ENCODE measurements at regions not wholly inside any gene's neighbourhood (a gene's known extent, or its start where the extent isn't known, plus 50 kb on each side); places are given as distances from the start of the nearest gene placed in this dataset.

GRCh38 chr1:57826535-57826934 is 402.7 kb upstream of the DAB1 start:
- Histone ChIP-seq H3K4me3 (no peak overlapping the region), H3K36me3 (no peaks in the 10 kb centered on the region), H3K27ac (no peak overlapping the region), H3K27me3 (no peaks in the 10 kb centered on the region), H3K9me3 (no peaks in the 10 kb centered on the region), H3K4me1 (no peaks in the 10 kb centered on the region)
- no peak for DNase-seq (ENCODE audit: low spot score)
- no peak for TF ChIP-seq CTCF (IDR thresholded peaks at IDR 0.05)

- no peaks in the 10 kb centered on the region for H3K9me3 ChIP-seq
- DNase-seq (ENCODE audit: low spot score) = no peak
- no peak overlapping the region for H3K27ac ChIP-seq
- H3K4me3 ChIP-seq = no peak overlapping the region
- H3K4me1 ChIP-seq = no peaks in the 10 kb centered on the region
- no peaks in the 10 kb centered on the region for H3K27me3 ChIP-seq
- TF ChIP-seq CTCF (IDR thresholded peaks at IDR 0.05) = no peak
- H3K36me3 ChIP-seq = no peaks in the 10 kb centered on the region
Observed at GRCh38 chr1:57824535-57824934, 400.7 kb upstream of the DAB1 start.

- no peak for DNase-seq (ENCODE audit: low spot score)
- Histone ChIP-seq H3K4me1 (no peaks in the 10 kb centered on the region), H3K36me3 (no peaks in the 10 kb centered on the region), H3K4me3 (no peak overlapping the region), H3K9me3 (no peaks in the 10 kb centered on the region), H3K27ac (no peak overlapping the region), H3K27me3 (no peaks in the 10 kb centered on the region)
- no peak for TF ChIP-seq CTCF (IDR thresholded peaks at IDR 0.05)
Observed at GRCh38 chr1:57820356-57821095, 396.7 kb upstream of the DAB1 start.

GRCh38 chr1:57819893-57820292 is 396.0 kb upstream of the DAB1 start:
- no peaks in the 10 kb centered on the region for H3K27me3 ChIP-seq
- no peaks in the 10 kb centered on the region for H3K9me3 ChIP-seq
- no peak for DNase-seq (ENCODE audit: low spot score)
- H3K27ac ChIP-seq = no peak overlapping the region
- H3K36me3 ChIP-seq = no peaks in the 10 kb centered on the region
- H3K4me1 ChIP-seq = no peaks in the 10 kb centered on the region
- H3K4me3 ChIP-seq = no peak overlapping the region
- no peak for TF ChIP-seq CTCF (IDR thresholded peaks at IDR 0.05)

GRCh38 chr1:57803586-57803985 is 379.7 kb upstream of the DAB1 start:
- Histone ChIP-seq H3K4me3 (no peak overlapping the region), H3K27ac (no peak overlapping the region), H3K36me3 (no peaks in the 10 kb centered on the region), H3K27me3 (no peaks in the 10 kb centered on the region), H3K4me1 (no peaks in the 10 kb centered on the region), H3K9me3 (no peaks in the 10 kb centered on the region)
- DNase-seq (ENCODE audit: low spot score) = no peak
- no peak for TF ChIP-seq CTCF (IDR thresholded peaks at IDR 0.05)

GRCh38 chr1:57800376-57800775 is 376.5 kb upstream of the DAB1 start:
- Histone ChIP-seq H3K9me3 (no peaks in the 10 kb centered on the region), H3K36me3 (no peaks in the 10 kb centered on the region), H3K27ac (no peak overlapping the region), H3K27me3 (no peaks in the 10 kb centered on the region), H3K4me3 (no peak overlapping the region), H3K4me1 (no peaks in the 10 kb centered on the region)
- no peak for TF ChIP-seq CTCF (IDR thresholded peaks at IDR 0.05)
- no peak for DNase-seq (ENCODE audit: low spot score)

Measured in right atrium auricular region (tissue), 2 donors.